Type B pancreatic cell (in vitro differentiated cells): ENCODE measurements at regions not wholly inside any gene's neighbourhood (a gene's known extent, or its start where the extent isn't known, plus 50 kb on each side); places are given as distances from the start of the nearest gene placed in this dataset.
A peak's percentile ranks its signal among the peaks of the same experiment; 100 is the strongest.
"Not testable (repeated sequence)": the region's sequence is repeated elsewhere in the genome, so short reads cannot be mapped to it uniquely, and the experiment has no call there.

Source experiments
- DNase-seq: peaks from one replicate; pipeline ENCODE4 v3.0.0; 2021; ENCODE audit warnings: mixed read lengths; ENCODE audit not compliant: unreplicated experiment; ENCODE audit errors: extremely low spot score
- H3K27ac Mint-ChIP-seq: 2 replicates; pipeline ENCODE4 v1.8.0; 2021; ENCODE audit warnings: mild to moderate bottlenecking, mixed read lengths
- H3K27me3 Mint-ChIP-seq: 2 replicates; pipeline ENCODE4 v1.8.0; 2021; ENCODE audit warnings: mixed read lengths
- H3K36me3 Mint-ChIP-seq: 2 replicates; pipeline ENCODE4 v1.8.0; 2021; ENCODE audit warnings: mixed read lengths
- H3K4me1 Mint-ChIP-seq: one replicate; pipeline ENCODE4 v1.8.0; 2021; ENCODE audit warnings: mixed read lengths; ENCODE audit not compliant: unreplicated experiment
- H3K4me3 Mint-ChIP-seq: 2 replicates; pipeline ENCODE4 v1.8.0; 2021; ENCODE audit warnings: mild to moderate bottlenecking, mixed read lengths
- H3K9me3 Mint-ChIP-seq: 2 replicates; pipeline ENCODE4 v1.8.0; 2021; ENCODE audit warnings: mixed read lengths
- TF ChIP-seq, protein P1 (sequence below): fragments of 200-600 bp; sonication (generic); conservative IDR thresholded peaks from 2 replicates; pipeline ENCODE4 v1.5.0; 2021; ENCODE audit warnings: antibody characterized with exemption, mild to moderate bottlenecking

- not testable (repeated sequence) for H3K27ac Mint-ChIP-seq, H3K9me3 Mint-ChIP-seq, DNase-seq, H3K4me3 Mint-ChIP-seq, H3K36me3 Mint-ChIP-seq, H3K27me3 Mint-ChIP-seq, H3K4me1 Mint-ChIP-seq
Measured at GRCh38 chr9:64813072-64813471, 471.9 kb downstream of the FOXD4L5 start.

DNA sequence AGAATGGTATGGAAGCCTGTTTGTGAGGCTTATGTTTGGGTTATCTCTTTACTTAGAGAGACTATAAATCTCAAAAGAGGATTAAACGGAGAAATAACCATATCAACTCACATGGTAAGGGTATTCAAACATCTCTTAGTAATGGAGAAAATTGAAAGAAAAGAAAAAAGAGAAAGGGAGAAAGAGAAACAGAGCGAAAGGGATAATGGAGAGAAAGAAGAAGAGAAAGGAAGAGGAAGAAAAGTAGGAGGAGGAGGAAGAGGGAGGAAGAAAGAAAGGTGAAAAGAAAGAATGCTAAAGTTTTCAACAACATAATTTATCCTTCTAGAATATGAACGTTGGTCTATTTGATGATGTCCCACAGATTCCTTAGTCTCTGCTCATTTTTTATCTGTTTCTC lies 506.3 kb downstream of the FOXD4L5 start:
- not testable (repeated sequence) for H3K4me3 Mint-ChIP-seq, DNase-seq, H3K4me1 Mint-ChIP-seq, H3K27ac Mint-ChIP-seq, H3K9me3 Mint-ChIP-seq, H3K36me3 Mint-ChIP-seq
- H3K27me3 Mint-ChIP-seq = peaks cover 11% of the 10 kb centered on the region

DNA sequence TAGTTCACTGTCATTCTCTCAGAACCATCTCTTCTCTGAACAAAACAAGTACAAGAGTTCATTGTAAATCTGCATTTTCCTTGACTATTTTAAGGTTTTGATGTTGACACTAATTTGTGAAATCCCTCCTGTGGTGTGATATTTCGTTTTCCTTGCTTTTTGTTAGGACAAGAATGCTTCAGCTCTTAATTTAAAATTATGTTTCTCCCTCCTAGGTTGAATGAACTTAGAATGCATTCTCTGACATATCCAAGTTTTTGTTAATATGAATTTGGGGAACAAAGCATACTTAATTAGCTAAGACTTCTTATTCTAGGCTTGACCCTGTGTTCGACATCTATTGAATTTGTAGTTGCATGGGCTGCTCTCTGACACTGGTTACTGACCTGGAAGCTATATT lies 508.7 kb downstream of the FOXD4L5 start:
- H3K4me1 Mint-ChIP-seq, H3K36me3 Mint-ChIP-seq, H3K4me3 Mint-ChIP-seq, H3K27ac Mint-ChIP-seq, DNase-seq, H3K9me3 Mint-ChIP-seq: not testable (repeated sequence)
- H3K27me3 Mint-ChIP-seq = peaks cover 19% of the 10 kb centered on the region

DNA sequence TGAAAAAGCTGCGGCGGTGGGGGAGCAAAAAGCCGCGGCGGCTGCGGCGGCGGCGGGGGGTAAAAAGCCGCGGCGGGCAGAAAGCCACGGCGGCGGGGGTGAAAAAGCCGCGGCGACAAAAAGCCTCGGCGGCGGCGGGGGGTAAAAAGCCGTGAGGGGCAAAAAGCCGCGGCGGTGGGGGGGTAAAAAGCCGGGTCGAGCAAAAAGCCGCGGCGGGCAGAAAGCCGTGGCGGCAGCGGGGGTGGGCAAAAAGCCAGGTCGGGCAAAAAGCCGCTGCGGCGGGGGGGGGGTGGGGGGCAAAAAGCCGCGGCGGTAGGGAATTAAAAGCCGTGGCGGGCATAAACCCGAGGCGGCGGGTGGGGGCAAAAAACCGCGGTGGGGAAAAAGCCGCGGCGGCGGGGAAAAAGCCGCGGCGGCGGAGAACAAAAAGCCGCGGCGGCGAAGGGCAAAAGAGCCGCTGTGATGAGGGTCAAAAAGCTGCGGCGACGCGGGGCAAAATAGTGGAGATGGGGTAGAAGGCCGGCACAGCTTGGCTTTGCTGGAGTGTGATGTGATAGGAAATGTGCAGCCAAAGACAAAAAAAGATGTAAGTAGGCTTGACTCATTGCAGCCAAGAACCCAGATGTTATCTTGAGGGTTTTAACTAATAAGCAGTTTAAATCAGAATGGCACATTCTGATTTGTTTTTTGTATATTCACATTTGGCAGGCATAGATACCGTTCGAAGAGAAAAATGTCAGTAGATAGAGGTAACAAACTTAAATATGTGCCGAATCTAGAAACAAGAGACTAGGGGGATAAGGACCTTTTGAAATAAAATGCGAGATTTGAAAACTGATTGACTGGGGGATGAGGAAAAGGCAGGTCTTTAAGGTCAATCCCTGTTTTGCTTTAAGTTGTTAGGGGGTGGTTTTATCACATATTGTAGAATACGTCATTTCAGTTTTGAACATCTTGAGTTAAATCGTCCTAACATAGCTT lies 509.9 kb downstream of the FOXD4L5 start:
- Mint-ChIP-seq H3K4me3 (peak overlapping the region; percentile 42), H3K27me3 (peaks cover 22% of the 10 kb centered on the region)
- not testable (repeated sequence) for H3K9me3 Mint-ChIP-seq, H3K4me1 Mint-ChIP-seq, H3K27ac Mint-ChIP-seq, H3K36me3 Mint-ChIP-seq
- DNase-seq = peak; percentile 53

DNA sequence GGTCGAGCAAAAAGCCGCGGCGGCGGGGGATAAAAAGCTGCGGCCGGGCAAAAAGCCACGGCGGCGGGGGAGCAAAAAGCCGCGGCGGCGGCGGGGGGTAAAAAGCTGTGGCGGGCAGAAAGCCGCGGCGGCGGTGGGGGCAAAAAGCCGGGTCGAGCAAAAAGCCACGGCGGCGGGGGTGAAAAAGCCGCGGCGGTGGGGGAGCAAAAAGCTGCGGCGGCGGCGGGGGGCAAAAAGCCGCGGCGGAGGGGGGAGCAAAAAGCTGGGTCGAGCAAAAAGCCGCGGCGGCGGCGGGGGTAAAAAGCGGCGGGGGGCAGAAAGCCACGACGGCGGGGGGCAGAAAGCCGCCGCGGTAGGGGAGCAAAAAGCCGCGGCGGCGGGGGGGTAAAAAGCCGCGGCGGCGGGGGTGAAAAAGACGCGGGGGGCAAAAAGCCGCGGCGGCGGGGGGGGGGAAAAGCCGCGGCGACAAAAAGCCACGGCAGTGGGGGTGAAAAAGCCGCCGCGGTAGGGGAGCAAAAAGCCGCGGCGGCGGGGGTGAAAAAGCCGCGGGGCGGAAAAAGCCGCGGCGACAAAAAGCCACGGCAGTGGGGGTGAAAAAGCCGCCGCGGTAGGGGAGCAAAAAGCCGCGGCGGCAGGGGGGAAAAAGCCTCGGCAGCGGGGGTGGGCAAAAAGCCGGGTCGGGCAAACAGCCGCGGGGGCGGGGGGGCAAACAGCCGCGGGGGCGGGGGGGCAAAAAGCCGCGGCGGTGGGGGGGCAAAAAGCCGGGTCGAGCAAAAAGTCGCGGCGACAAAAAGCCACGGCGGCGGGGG lies 510.8 kb downstream of the FOXD4L5 start:
- not testable (repeated sequence) for H3K9me3 Mint-ChIP-seq, H3K4me3 Mint-ChIP-seq, H3K4me1 Mint-ChIP-seq, H3K27ac Mint-ChIP-seq, H3K36me3 Mint-ChIP-seq
- H3K27me3 Mint-ChIP-seq = peaks cover 25% of the 10 kb centered on the region
- peak; percentile 45 for DNase-seq

DNA sequence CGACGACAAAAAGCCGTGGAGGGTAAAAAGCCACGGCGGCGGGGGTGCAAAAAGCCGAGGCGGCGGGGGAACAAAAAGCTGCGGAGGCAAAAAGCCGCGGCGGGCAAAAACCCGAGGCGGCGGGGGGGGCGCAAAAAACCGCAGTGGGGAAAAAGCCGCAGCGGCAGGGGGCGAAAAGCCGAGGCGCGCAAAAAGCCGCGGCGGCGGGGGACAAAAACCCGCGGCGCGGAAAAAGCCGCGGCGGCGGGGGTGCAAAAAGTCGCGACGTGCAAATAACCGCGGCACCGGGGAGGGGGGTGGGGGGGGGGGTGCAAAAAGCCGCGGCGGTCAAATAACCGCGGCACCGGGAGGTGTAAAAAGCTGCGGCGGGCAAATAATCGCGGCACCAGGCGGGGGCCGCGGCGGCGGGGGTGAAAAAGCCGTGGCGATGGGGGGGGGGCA lies 511.5 kb downstream of the FOXD4L5 start:
- Mint-ChIP-seq H3K36me3 (no peaks in the 10 kb centered on the region), H3K4me3 (no peak overlapping the region), H3K9me3 (no peaks in the 10 kb centered on the region), H3K4me1 (no peaks in the 10 kb centered on the region), H3K27me3 (peaks cover 21% of the 10 kb centered on the region), H3K27ac (no peak overlapping the region)
- no peak for DNase-seq
- TF ChIP-seq, protein P1, sequence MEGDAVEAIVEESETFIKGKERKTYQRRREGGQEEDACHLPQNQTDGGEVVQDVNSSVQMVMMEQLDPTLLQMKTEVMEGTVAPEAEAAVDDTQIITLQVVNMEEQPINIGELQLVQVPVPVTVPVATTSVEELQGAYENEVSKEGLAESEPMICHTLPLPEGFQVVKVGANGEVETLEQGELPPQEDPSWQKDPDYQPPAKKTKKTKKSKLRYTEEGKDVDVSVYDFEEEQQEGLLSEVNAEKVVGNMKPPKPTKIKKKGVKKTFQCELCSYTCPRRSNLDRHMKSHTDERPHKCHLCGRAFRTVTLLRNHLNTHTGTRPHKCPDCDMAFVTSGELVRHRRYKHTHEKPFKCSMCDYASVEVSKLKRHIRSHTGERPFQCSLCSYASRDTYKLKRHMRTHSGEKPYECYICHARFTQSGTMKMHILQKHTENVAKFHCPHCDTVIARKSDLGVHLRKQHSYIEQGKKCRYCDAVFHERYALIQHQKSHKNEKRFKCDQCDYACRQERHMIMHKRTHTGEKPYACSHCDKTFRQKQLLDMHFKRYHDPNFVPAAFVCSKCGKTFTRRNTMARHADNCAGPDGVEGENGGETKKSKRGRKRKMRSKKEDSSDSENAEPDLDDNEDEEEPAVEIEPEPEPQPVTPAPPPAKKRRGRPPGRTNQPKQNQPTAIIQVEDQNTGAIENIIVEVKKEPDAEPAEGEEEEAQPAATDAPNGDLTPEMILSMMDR = no peak

DNA sequence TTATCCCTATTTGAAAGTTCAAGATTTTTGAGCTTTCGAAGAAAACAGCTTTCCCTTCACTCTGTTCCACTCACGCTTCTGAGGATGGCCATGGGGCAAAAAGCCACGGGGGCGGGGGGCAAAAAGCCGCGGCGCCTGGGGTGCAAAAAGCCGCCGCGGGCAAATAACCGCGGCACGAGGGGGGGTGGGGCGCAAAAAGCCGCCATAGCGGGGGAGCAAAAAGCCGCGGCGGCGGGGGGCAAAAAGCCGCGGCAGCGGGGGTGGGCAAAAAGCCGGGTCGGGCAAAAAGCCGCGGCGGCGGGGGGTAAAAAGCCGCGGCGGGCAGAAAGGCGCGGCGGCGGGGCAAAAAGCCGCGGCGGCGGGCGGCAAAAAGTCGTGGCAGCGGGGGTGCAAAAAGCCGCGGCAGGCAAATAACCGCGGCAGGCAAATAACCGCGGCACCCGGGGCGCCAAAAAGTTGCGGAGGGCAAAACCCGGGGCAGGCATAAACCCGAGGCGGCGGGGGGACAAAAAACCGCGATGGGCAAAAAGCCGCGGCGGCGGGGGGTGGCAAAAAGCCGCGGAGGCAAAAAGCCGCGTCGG lies 512.2 kb downstream of the FOXD4L5 start:
- not testable (repeated sequence) for H3K36me3 Mint-ChIP-seq, H3K27ac Mint-ChIP-seq, H3K9me3 Mint-ChIP-seq, DNase-seq, H3K4me1 Mint-ChIP-seq, H3K4me3 Mint-ChIP-seq
- peaks cover 21% of the 10 kb centered on the region for H3K27me3 Mint-ChIP-seq

- not testable (repeated sequence) for H3K36me3 Mint-ChIP-seq, DNase-seq
- peak overlapping the region; percentile 48 for H3K4me3 Mint-ChIP-seq
Measured at GRCh38 chr9:64772123-64772736, 512.8 kb downstream of the FOXD4L5 start.

More at GRCh38 chr9:64772123-64772736, 512.8 kb downstream of the FOXD4L5 start:
- TF ChIP-seq, protein P1 = peak; percentile 66
- H3K27ac Mint-ChIP-seq, H3K4me1 Mint-ChIP-seq, H3K9me3 Mint-ChIP-seq: not testable (repeated sequence)
- H3K27me3 Mint-ChIP-seq = peaks cover 21% of the 10 kb centered on the region
